B cell (primary cell): ENCODE measurements at regions not wholly inside any gene's neighbourhood (a gene's known extent, or its start where the extent isn't known, plus 50 kb on each side); places are given as distances from the start of the nearest gene placed in this dataset.

Source experiments
- EZH2 ChIP-seq: IDR thresholded peaks from 2 replicates; pipeline ENCODE4 v1.6.1; 2012; ENCODE audit warnings: borderline replicate concordance, low read depth, mild to moderate bottlenecking, moderate library complexity, low read length; ENCODE audit not compliant: insufficient read depth, poor library complexity, severe bottlenecking
- TF ChIP-seq, protein P1 (sequence below): fragments of 200-600 bp; IDR thresholded peaks from one replicate; pipeline ENCODE4 v1.8.0; 2022; ENCODE audit warnings: antibody characterized with exemption, mild to moderate bottlenecking

DNA sequence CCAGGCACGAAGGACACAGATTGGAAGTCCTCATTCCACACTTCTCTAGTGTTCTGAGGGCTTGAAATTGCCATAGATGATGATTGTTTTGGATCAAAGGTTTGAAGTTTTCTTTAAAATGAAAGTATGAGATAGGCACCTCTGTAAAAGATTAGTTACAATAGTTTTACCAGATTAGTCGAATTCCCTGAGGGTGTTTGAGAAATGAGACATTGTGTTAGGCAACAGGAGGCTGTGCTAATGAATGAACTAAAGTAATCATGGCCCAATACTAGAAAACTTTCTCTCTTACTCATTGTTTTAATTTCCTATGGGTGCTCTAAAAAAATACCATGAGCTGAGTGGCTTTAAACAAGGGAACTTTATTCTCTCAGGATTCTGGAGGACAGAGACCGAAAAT is 421.7 kb downstream of the RNF144A start:
- TF ChIP-seq, protein P1, sequence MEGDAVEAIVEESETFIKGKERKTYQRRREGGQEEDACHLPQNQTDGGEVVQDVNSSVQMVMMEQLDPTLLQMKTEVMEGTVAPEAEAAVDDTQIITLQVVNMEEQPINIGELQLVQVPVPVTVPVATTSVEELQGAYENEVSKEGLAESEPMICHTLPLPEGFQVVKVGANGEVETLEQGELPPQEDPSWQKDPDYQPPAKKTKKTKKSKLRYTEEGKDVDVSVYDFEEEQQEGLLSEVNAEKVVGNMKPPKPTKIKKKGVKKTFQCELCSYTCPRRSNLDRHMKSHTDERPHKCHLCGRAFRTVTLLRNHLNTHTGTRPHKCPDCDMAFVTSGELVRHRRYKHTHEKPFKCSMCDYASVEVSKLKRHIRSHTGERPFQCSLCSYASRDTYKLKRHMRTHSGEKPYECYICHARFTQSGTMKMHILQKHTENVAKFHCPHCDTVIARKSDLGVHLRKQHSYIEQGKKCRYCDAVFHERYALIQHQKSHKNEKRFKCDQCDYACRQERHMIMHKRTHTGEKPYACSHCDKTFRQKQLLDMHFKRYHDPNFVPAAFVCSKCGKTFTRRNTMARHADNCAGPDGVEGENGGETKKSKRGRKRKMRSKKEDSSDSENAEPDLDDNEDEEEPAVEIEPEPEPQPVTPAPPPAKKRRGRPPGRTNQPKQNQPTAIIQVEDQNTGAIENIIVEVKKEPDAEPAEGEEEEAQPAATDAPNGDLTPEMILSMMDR: no peak
- TF ChIP-seq EZH2: no peak
